ENCODE measurements at regions not wholly inside any gene's neighbourhood (a gene's known extent, or its start where the extent isn't known, plus 50 kb on each side); places are given as distances from the start of the nearest gene placed in this dataset.

- no peak for DNase-seq (ENCODE audit: low read depth in 3 of 3)
These were observed 52.8 kb upstream of the FBXL7 start for GRCh38 chr5:15447209-15447608.

- no peak for DNase-seq (ENCODE audit: low read depth in 3 of 3)
These were observed 53.4 kb upstream of the FBXL7 start for GRCh38 chr5:15446552-15446951.

GRCh38 chr5:15442193-15442570 is 57.8 kb upstream of the FBXL7 start:
- no peak for DNase-seq (ENCODE audit: low read depth in 3 of 3)

- DNase-seq (ENCODE audit: low read depth in 3 of 3): no peak
These were observed 58.4 kb upstream of the FBXL7 start for GRCh38 chr5:15441433-15442192.

GRCh38 chr5:15440434-15440833 is 59.5 kb upstream of the FBXL7 start:
- no peak for DNase-seq (ENCODE audit: low read depth in 3 of 3)

- DNase-seq (ENCODE audit: low read depth in 3 of 3): no peak
These were observed 60.2 kb upstream of the FBXL7 start for GRCh38 chr5:15439801-15440200.

GRCh38 chr5:15433709-15434108 is 66.3 kb upstream of the FBXL7 start:
- DNase-seq (ENCODE audit: low read depth in 3 of 3): no peak

- DNase-seq (ENCODE audit: low read depth in 3 of 3): no peak
These were observed 68.1 kb upstream of the FBXL7 start for GRCh38 chr5:15431923-15432322.

GRCh38 chr5:15425766-15426165 is 74.2 kb upstream of the FBXL7 start:
- no peak for DNase-seq (ENCODE audit: low read depth in 3 of 3)

- no peak for DNase-seq (ENCODE audit: low read depth in 3 of 3)
These were observed 75.2 kb upstream of the FBXL7 start for GRCh38 chr5:15424769-15425168.

GRCh38 chr5:15421921-15422412 is 78.0 kb upstream of the FBXL7 start:
- DNase-seq (ENCODE audit: low read depth in 3 of 3): no peak

GRCh38 chr5:15421381-15421780 is 78.6 kb upstream of the FBXL7 start:
- no peak for DNase-seq (ENCODE audit: low read depth in 3 of 3)

- no peak for DNase-seq (ENCODE audit: low read depth in 3 of 3)
These were observed 79.8 kb upstream of the FBXL7 start for GRCh38 chr5:15420201-15420600.

GRCh38 chr5:15417156-15417555 is 82.8 kb upstream of the FBXL7 start:
- DNase-seq (ENCODE audit: low read depth in 3 of 3): no peak

GRCh38 chr5:15406478-15406877 is 93.5 kb upstream of the FBXL7 start:
- DNase-seq (ENCODE audit: low read depth in 3 of 3): no peak

- no peak for DNase-seq (ENCODE audit: low read depth in 3 of 3)
These were observed 106.8 kb upstream of the FBXL7 start for GRCh38 chr5:15393146-15393545.

GRCh38 chr5:15391704-15392397 is 108.1 kb upstream of the FBXL7 start:
- DNase-seq (ENCODE audit: low read depth in 3 of 3): no peak

- DNase-seq (ENCODE audit: low read depth in 3 of 3): no peak
These were observed 111.1 kb upstream of the FBXL7 start for GRCh38 chr5:15388866-15389265.

- DNase-seq (ENCODE audit: low read depth in 3 of 3): no peak
These were observed 112.0 kb upstream of the FBXL7 start for GRCh38 chr5:15387931-15388524.

- DNase-seq (ENCODE audit: low read depth in 3 of 3): no peak
These were observed 113.9 kb upstream of the FBXL7 start for GRCh38 chr5:15386122-15386521.

- DNase-seq (ENCODE audit: low read depth in 3 of 3): no peak
These were observed 114.4 kb upstream of the FBXL7 start for GRCh38 chr5:15385553-15385952.

- no peak for DNase-seq (ENCODE audit: low read depth in 3 of 3)
These were observed 114.9 kb upstream of the FBXL7 start for GRCh38 chr5:15385037-15385436.

GRCh38 chr5:15384581-15384980 is 115.4 kb upstream of the FBXL7 start:
- DNase-seq (ENCODE audit: low read depth in 3 of 3): no peak

Measured in stimulated activated CD4-positive, alpha-beta T cell treated with anti-CD3 and anti-CD28 coated beads, TNF-alpha, amount 100 ng/mL, for 4 hours (primary cell).